Lower lobe of right lung (tissue), 2 donors: ENCODE measurements at regions not wholly inside any gene's neighbourhood (a gene's known extent, or its start where the extent isn't known, plus 50 kb on each side); places are given as distances from the start of the nearest gene placed in this dataset.

Experiments
- ATAC-seq, 2 donors: fragments of 200-7000 bp; cut with Tn5 transposase; one replicate each; pipeline ENCODE4 v1.9.1; 2020 to 2022; ENCODE audit warnings: mild to moderate bottlenecking in 2 of 2, moderate library complexity in 2 of 2
- DNase-seq: peaks from one replicate; pipeline ENCODE4 v3.0.0-alpha.2; 2020
- H3K27ac ChIP-seq: fragments of 200-600 bp; one replicate; pipeline ENCODE4 v1.8.0; 2022
- H3K27me3 ChIP-seq: fragments of 200-600 bp; one replicate; pipeline ENCODE4 v1.8.0; 2022; ENCODE audit warnings: low read depth
- H3K36me3 ChIP-seq: fragments of 200-600 bp; one replicate; pipeline ENCODE4 v1.8.0; 2022; ENCODE audit warnings: mild to moderate bottlenecking
- H3K4me1 ChIP-seq: fragments of 200-600 bp; one replicate; pipeline ENCODE4 v1.8.0; 2022
- H3K4me3 ChIP-seq: fragments of 200-600 bp; one replicate; pipeline ENCODE4 v1.8.0; 2022; ENCODE audit warnings: mild to moderate bottlenecking
- H3K9me3 ChIP-seq: fragments of 200-600 bp; one replicate; pipeline ENCODE4 v1.8.0; 2022
- CTCF ChIP-seq: fragments of 200-600 bp; IDR thresholded peaks from one replicate; pipeline ENCODE4 v1.8.0; 2022; ENCODE audit warnings: antibody characterized with exemption, mild to moderate bottlenecking
- intact Hi-C: fragments of 100-400 bp; cut with DNase I; formaldehyde crosslinking; loops from one replicate; pipeline ENCODE4 v1.11.0; 2022
- donor health status: DM: no; HTN: yes; CAD: no; lungs with severe emphysema.

GRCh38 chr5:18954239-18954638 is 1033.8 kb downstream of the CDH18 start:
- no peak for ATAC-seq
- Histone ChIP-seq H3K9me3 (no peaks in the 10 kb centered on the region), H3K4me3 (no peak overlapping the region), H3K27ac (no peak overlapping the region), H3K4me1 (no peaks in the 10 kb centered on the region), H3K36me3 (no peaks in the 10 kb centered on the region), H3K27me3 (no peaks in the 10 kb centered on the region)
- no peak for TF ChIP-seq CTCF
- intact Hi-C loops = no loop called here
- no peak for DNase-seq

GRCh38 chr5:18959535-18959934 is 1028.5 kb downstream of the CDH18 start:
- ATAC-seq (no peak), DNase-seq (no peak)
- Histone ChIP-seq H3K9me3 (no peaks in the 10 kb centered on the region), H3K27me3 (no peaks in the 10 kb centered on the region), H3K4me3 (no peak overlapping the region), H3K4me1 (no peaks in the 10 kb centered on the region), H3K36me3 (no peaks in the 10 kb centered on the region), H3K27ac (no peak overlapping the region)
- intact Hi-C loops = no loop called here
- no peak for TF ChIP-seq CTCF

DNA sequence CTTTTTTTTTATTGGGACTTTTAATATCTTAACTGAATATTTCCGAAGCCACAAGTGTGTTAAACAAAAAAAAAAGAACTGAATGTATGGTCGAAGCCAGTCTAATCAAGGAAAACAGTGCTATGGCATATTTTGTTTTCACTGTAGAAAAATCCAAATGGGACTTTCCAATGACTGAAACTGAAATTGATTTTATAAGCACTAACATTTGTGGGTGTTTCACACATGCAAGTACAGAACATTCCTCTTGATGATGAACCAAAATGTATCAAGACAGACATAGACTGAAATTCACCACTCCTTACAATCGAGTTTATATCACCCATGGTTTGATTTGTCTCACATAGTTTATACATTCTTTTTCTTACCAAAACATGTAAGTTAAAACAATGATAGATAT is 1026.8 kb downstream of the CDH18 start:
- Histone ChIP-seq H3K4me3 (no peak overlapping the region), H3K4me1 (no peaks in the 10 kb centered on the region), H3K27me3 (no peaks in the 10 kb centered on the region), H3K9me3 (no peaks in the 10 kb centered on the region), H3K27ac (no peak overlapping the region), H3K36me3 (no peaks in the 10 kb centered on the region)
- intact Hi-C loops = no loop called here
- no peak for DNase-seq
- TF ChIP-seq CTCF = no peak
- no peak for ATAC-seq

DNA sequence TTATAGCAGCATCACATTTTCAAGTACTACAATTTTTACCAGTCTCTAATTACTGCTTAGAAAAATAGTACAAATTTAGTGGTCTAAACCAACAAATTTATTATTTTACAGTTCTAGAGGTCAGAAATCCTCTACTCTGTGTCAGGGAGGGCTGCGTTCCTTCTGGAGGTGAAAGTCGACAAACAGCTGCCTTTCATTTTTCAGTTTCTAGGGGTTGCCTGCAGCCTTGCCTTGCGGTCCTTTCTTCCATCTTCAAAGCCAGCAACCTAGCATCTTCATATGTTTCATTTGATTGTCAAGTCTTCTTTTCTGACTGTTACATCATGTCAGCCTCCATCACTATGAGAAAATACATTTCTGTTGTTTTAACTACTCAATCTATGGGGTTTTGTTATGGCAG is 1022.1 kb downstream of the CDH18 start:
- no peaks in the 10 kb centered on the region for H3K36me3 ChIP-seq
- no peak overlapping the region for H3K4me3 ChIP-seq
- ATAC-seq (no peak), DNase-seq (no peak)
- H3K9me3 ChIP-seq = no peaks in the 10 kb centered on the region
- no peak overlapping the region for H3K27ac ChIP-seq
- H3K4me1 ChIP-seq = no peaks in the 10 kb centered on the region
- no peak for TF ChIP-seq CTCF
- intact Hi-C loops = no loop called here
- no peaks in the 10 kb centered on the region for H3K27me3 ChIP-seq

DNA sequence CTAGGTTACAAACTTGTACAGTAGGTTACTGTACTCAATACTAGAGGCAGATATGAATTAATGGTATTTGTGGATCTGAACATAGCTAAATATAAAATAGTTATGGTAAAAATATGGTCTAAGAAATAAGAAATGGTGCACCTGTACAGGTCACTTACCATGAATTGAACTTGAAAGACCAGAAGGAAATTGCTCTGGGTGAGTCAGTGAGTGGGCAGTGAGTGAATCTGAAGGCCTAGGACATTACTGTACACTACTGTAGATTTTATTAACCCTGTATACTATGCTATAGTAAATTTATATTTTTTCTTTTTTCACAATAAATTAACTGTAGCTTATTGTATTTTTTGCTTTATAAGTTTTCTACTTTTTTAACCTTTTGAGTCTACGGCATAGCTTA is 1020.4 kb downstream of the CDH18 start:
- Histone ChIP-seq H3K4me3 (no peak overlapping the region), H3K4me1 (no peaks in the 10 kb centered on the region), H3K9me3 (no peaks in the 10 kb centered on the region), H3K27me3 (no peaks in the 10 kb centered on the region), H3K27ac (no peak overlapping the region), H3K36me3 (no peaks in the 10 kb centered on the region)
- ATAC-seq (no peak), DNase-seq (no peak)
- TF ChIP-seq CTCF = no peak
- intact Hi-C loops = no loop called here

GRCh38 chr5:18968966-18969365 is 1019.0 kb downstream of the CDH18 start:
- no peaks in the 10 kb centered on the region for H3K27me3 ChIP-seq
- intact Hi-C loops = no loop called here
- H3K9me3 ChIP-seq = no peaks in the 10 kb centered on the region
- no peak for ATAC-seq
- DNase-seq = no peak
- no peaks in the 10 kb centered on the region for H3K4me1 ChIP-seq
- no peak overlapping the region for H3K27ac ChIP-seq
- no peak for TF ChIP-seq CTCF
- H3K4me3 ChIP-seq = no peak overlapping the region
- no peaks in the 10 kb centered on the region for H3K36me3 ChIP-seq
